ENCODE measurements at regions not wholly inside any gene's neighbourhood (a gene's known extent, or its start where the extent isn't known, plus 50 kb on each side); places are given as distances from the start of the nearest gene placed in this dataset.

GRCh38 chr9:38224941-38225340 lies 155.9 kb upstream of the SHB start:
- DNase-seq, result no peak

GRCh38 chr9:38216572-38216971 lies 147.5 kb upstream of the SHB start:
- DNase-seq, result no peak

GRCh38 chr9:38215465-38215864 lies 146.4 kb upstream of the SHB start:
- DNase-seq, result no peak

GRCh38 chr9:38214432-38214831 lies 145.4 kb upstream of the SHB start:
- no peak for DNase-seq

DNA sequence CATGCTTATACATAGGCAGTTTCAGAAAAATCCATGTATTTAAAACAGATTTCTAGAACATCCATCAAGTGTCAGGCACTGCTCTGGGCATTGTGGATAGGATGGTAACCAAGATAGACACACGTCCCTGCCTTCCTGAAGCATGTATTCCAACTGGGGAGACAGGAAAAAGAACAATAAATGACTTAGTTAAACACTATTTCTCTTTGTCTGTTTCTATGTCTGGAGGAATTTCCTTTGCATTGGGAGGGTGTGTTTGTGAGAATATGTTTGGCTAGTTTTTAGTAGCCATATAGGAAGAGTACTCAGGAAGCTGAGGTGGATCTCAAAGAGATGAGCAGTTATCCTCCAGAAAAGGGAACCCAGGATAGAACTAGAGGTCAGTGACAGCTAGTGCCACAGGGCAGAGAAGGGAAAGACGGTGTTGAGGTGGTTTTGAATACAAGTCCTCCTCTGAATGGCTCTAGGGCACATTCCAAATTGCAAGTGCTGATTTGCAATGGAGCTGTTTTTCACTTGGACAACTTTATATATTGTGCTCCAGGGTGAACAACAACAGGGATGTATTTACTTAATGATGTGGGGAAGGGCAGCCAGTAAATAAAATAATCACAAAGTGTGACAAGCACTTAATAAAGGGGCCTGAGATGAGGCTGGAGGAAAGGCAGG lies 144.7 kb upstream of the SHB start:
- DNase-seq, result no peak

- DNase-seq, result no peak
Measured at GRCh38 chr9:38212016-38212415, 143.0 kb upstream of the SHB start.

DNA sequence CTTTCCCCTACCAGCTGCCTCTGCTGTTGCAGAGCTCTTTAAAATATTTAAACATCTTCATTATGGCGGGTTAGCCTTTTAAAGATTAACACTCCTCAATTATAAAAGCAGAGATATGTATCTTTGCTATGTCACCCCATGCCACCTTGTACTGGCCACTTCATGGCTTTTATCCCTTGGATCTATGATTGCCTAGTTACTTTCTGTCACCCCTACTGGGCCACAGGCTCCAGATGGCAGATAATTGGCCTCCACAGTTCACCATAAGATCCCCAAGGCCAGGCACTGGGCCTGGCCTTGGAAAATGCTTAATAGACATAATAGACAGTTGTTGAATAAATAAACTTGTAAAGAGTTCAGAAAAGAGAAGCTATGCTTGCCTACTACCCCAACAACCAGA lies 142.0 kb upstream of the SHB start:
- no peak for DNase-seq

GRCh38 chr9:38208206-38208901 lies 139.3 kb upstream of the SHB start:
- DNase-seq, result no peak

- no peak for DNase-seq
Measured at GRCh38 chr9:38207247-38207778, 138.3 kb upstream of the SHB start.

- DNase-seq, result no peak
Measured at GRCh38 chr9:38205279-38205678, 136.3 kb upstream of the SHB start.

DNA sequence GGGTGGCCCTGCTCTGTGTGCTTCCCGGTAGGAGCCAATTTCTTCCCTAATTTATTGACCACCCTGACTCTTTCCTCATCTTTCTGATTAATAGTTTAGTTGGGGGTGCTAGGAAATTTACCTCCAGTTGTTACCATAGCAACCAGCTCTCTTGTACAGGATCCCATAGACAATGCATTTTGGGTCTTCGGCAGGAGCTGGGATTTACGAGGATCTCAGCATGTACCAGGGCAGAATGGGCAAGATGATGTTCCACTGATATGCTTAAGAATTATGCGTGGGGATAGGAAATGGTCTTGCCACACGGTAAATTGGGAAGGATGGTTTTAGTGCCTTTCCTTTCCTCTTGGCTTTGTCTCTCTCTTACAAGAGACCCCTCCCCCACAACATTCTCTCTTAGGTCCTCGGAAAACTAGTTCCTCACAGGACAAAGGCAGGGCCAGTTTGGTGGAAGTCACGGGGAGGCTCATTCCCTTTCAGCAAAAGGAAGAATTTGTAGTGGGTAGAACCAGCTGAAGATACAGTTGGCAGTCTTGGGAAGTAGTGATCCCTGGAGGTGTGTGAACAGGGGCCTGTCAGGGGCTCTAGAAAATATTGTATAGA lies 133.4 kb upstream of the SHB start:
- no peak for DNase-seq

- no peak for DNase-seq
Measured at GRCh38 chr9:38201844-38202243, 132.8 kb upstream of the SHB start.

- DNase-seq, result no peak
Measured at GRCh38 chr9:38200431-38200830, 131.4 kb upstream of the SHB start.

- no peak for DNase-seq
Measured at GRCh38 chr9:38198140-38198539, 129.1 kb upstream of the SHB start.

DNA sequence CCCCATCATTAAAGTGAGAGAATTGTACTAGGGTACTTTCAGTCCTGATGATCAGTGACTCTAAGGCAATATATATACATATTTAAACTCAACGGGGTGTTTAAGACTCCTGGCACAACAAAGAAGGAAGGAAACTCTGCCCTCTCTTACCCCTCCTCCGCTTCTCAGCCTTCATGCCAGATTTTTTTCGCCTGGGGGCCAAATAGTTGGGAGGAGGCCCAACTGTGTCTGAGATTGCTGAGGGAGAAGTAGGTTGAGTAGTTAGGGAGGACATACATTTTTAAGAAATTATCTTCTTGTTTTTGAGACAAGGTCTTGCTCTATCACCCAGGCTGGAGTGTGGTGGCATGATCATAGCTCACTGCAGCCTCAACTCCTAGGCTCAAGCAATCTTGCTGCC lies 127.7 kb upstream of the SHB start:
- no peak for DNase-seq

DNA sequence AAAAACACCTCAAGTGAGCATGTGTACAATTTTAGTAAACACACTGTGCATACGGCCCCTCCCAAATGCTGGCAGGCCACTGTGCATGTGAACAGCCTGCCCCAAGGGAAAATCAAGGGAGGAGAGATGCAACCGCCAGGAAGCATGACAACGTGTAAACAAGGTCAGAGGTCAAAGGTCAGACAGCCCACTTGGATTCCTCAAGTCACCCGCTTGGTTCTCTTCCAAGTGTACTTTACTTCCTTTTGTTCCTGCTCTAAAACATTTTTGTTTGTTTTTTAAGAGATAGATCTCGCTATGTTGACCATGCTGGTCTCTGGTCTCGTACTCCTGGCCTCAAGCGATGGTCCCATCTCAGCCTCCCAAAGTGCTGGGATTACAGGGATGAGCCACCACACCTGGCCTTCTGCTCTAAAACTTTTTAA lies 126.7 kb upstream of the SHB start:
- no peak for DNase-seq

- DNase-seq, result no peak
Measured at GRCh38 chr9:38194870-38195269, 125.8 kb upstream of the SHB start.

- DNase-seq, result no peak
Measured at GRCh38 chr9:38192731-38193265, 123.8 kb upstream of the SHB start.

GRCh38 chr9:38186404-38187115 lies 117.5 kb upstream of the SHB start:
- no peak for DNase-seq

DNA sequence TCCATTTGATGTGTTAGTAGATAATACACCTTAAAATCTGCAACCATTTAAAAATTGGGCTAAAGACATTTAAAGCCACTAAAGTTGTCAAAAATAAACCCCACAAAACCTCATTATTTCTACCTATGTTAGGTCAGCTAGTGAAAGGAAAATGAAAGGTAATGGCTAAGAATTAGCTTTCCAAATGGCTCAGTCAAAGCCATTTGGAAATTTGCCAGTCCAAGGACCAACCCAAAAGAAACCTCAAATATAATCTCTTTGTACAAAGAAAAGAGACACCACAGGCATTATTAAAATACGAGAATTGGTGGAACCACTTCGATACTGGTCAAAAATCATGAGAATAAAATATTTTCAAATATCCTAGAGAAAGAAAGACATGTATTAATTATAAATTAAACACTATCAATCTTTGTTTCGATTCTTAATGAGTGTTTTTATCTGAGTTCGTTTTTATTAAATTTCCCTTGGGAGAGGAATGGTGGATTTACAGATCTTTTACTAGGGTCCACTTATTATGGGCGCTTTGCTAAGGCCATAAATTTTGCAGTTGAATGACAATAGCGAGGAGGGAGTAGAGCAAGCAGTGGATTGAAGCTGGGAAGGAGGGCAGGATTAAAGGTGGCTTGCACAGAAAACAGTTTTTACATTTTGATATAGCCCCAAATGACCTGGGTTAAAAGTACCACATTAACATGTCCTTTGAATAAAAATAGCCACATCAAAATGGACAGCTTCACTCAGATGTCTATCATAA lies 116.8 kb upstream of the SHB start:
- no peak for DNase-seq

GRCh38 chr9:38183994-38184568 lies 115.1 kb upstream of the SHB start:
- no peak for DNase-seq

DNA sequence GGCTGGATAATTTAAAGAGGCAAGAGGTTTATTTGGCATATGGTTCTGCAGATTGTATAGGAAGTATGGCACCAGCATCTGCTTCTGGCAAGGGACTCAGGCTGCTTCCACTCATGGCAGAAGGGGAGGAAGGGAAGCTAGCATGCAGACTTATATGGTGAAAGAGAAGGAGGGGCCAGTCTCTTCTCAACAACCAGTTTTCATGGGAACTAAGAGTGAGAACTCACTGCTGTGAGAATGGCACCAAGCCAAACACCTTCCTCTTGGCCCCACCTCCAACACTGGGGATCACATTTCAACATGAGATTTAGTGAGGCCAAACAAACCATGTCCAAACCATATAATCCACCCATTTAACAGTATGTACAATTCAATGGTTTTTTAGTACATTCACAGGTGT lies 113.3 kb upstream of the SHB start:
- no peak for DNase-seq
